ENCODE measurements at regions not wholly inside any gene's neighbourhood (a gene's known extent, or its start where the extent isn't known, plus 50 kb on each side); places are given as distances from the start of the nearest gene placed in this dataset.
A peak's percentile ranks its signal among the peaks of the same experiment; 100 is the strongest.

DNA sequence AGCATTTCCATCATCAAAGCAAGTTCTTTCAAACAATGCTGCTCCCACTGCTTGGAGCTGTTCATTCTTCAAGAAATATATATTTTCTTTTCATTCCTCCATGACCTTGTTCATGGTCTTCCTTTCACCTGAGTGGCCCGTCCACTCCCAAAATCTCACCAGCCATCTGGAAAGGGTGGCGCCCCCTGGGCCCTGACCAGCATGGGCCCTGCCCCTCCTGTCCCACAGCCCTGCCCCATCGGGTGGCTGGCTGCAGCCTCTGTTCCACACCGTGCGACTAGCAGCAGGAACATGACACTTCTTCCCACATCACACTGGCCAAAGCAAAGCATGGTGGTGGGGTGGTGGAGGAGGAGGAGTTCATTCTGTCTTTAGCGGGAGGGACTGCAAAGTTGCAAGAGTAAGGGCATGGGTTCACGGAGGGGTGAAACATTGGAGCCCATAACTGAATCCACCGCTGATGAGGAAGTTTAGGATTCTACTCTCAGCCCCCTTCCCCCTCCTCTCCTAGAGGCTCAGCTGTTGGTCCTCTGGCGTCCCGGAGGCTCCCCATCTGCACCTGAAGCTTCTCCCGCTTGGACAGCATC, 195.2 kb upstream of the SLC24A3 start:
- DNase-seq = no peak
- no peak overlapping the region for H3K27ac Mint-ChIP-seq (ENCODE audit: unreplicated experiment)
- H3K4me3 Mint-ChIP-seq (ENCODE audit: unreplicated experiment) = no peak overlapping the region
- peaks cover 2% of the 10 kb centered on the region for H3K9me3 Mint-ChIP-seq (ENCODE audit: unreplicated experiment)
- H3K4me1 Mint-ChIP-seq (ENCODE audit: low read depth, unreplicated experiment) = peaks cover 10% of the 10 kb centered on the region
- peaks cover 4% of the 10 kb centered on the region for H3K27me3 Mint-ChIP-seq (ENCODE audit: unreplicated experiment)
- TF ChIP-seq, protein P1, sequence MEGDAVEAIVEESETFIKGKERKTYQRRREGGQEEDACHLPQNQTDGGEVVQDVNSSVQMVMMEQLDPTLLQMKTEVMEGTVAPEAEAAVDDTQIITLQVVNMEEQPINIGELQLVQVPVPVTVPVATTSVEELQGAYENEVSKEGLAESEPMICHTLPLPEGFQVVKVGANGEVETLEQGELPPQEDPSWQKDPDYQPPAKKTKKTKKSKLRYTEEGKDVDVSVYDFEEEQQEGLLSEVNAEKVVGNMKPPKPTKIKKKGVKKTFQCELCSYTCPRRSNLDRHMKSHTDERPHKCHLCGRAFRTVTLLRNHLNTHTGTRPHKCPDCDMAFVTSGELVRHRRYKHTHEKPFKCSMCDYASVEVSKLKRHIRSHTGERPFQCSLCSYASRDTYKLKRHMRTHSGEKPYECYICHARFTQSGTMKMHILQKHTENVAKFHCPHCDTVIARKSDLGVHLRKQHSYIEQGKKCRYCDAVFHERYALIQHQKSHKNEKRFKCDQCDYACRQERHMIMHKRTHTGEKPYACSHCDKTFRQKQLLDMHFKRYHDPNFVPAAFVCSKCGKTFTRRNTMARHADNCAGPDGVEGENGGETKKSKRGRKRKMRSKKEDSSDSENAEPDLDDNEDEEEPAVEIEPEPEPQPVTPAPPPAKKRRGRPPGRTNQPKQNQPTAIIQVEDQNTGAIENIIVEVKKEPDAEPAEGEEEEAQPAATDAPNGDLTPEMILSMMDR (IDR thresholded peaks at IDR 0.05; ENCODE audit: partially characterized antibody, unreplicated experiment) = no peak
- no peaks in the 10 kb centered on the region for H3K36me3 Mint-ChIP-seq (ENCODE audit: unreplicated experiment)

GRCh38 chr20:19018881-19019280, 193.6 kb upstream of the SLC24A3 start:
- TF ChIP-seq, protein P1 (IDR thresholded peaks at IDR 0.05; ENCODE audit: partially characterized antibody, unreplicated experiment) = no peak
- H3K27me3 Mint-ChIP-seq (ENCODE audit: unreplicated experiment) = peaks cover 4% of the 10 kb centered on the region
- H3K27ac Mint-ChIP-seq (ENCODE audit: unreplicated experiment) = no peak overlapping the region
- H3K4me1 Mint-ChIP-seq (ENCODE audit: low read depth, unreplicated experiment) = peaks cover 10% of the 10 kb centered on the region
- no peak for DNase-seq
- H3K9me3 Mint-ChIP-seq (ENCODE audit: unreplicated experiment) = peaks cover 2% of the 10 kb centered on the region
- H3K4me3 Mint-ChIP-seq (ENCODE audit: unreplicated experiment) = no peak overlapping the region
- H3K36me3 Mint-ChIP-seq (ENCODE audit: unreplicated experiment) = no peaks in the 10 kb centered on the region

DNA sequence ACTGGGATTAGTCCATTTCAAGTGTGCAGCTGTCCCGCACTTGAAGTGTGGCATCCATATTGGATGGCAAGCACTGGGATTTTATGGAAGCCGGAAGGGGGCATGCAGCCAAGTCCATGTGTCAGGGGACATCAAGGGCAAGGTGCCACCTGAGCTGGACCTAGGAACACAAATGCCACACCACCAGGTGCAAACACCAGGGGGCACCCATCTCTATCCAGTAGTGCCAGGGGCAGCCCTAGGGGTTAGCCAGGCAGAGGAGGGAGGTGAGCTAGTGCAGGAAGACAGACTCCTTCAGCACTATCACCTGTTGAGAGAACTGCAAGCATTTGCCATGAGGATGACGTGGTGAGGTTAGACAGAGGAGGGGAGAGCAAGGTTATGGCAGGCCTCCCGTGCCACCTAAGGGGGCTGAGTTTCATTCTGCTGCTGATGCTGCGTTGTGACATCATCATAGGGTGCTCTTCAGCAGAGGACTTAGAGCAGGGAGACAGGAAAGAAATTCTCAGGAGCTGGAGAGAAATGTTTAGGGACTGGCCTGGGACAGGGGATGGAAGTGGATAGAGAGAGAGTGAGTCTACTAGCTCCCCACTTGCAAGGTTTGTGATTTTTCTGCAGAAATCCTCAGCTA, 192.6 kb upstream of the SLC24A3 start:
- Mint-ChIP-seq H3K9me3 (ENCODE audit: unreplicated experiment) (peaks cover 2% of the 10 kb centered on the region), H3K27ac (ENCODE audit: unreplicated experiment) (no peak overlapping the region), H3K27me3 (ENCODE audit: unreplicated experiment) (peaks cover 4% of the 10 kb centered on the region), H3K4me3 (ENCODE audit: unreplicated experiment) (peak overlapping the region; percentile 49), H3K4me1 (ENCODE audit: low read depth, unreplicated experiment) (peaks cover 10% of the 10 kb centered on the region), H3K36me3 (ENCODE audit: unreplicated experiment) (no peaks in the 10 kb centered on the region)
- DNase-seq = no peak
- TF ChIP-seq, protein P1 (IDR thresholded peaks at IDR 0.05; ENCODE audit: partially characterized antibody, unreplicated experiment) = no peak

- no peak overlapping the region for H3K4me3 Mint-ChIP-seq (ENCODE audit: unreplicated experiment)
- no peak for DNase-seq
- H3K27me3 Mint-ChIP-seq (ENCODE audit: unreplicated experiment) = peaks cover 4% of the 10 kb centered on the region
- TF ChIP-seq, protein P1 (IDR thresholded peaks at IDR 0.05; ENCODE audit: partially characterized antibody, unreplicated experiment) = no peak
- peaks cover 12% of the 10 kb centered on the region for H3K4me1 Mint-ChIP-seq (ENCODE audit: low read depth, unreplicated experiment)
- H3K36me3 Mint-ChIP-seq (ENCODE audit: unreplicated experiment) = no peaks in the 10 kb centered on the region
- peaks cover 2% of the 10 kb centered on the region for H3K9me3 Mint-ChIP-seq (ENCODE audit: unreplicated experiment)
- no peak overlapping the region for H3K27ac Mint-ChIP-seq (ENCODE audit: unreplicated experiment)
These were observed 190.9 kb upstream of the SLC24A3 start for GRCh38 chr20:19021406-19022117.

DNA sequence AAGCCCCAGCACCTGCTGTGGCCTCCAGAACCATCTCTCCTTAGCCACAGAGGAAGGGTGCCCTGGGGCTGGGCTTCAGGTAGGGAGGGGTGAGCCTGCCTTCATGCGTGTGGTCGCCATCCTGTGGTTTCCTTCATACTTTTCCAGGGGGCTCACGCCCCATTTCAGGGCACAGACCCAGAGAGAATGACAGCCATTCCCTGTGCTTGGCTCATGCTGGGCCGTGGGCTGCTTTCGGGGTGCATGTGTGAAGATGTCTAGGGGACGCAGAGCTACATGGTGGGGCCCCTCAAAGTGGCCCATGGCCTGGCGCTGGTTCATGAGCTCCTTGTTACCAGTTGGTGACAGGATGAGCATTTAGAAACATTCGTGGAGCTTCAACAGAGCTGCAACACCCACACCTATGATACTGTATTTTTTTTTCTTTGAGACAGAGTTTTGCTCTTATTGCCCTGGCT, 190.3 kb upstream of the SLC24A3 start:
- TF ChIP-seq, protein P1 (IDR thresholded peaks at IDR 0.05; ENCODE audit: partially characterized antibody, unreplicated experiment) = no peak
- DNase-seq = no peak
- peaks cover 4% of the 10 kb centered on the region for H3K27me3 Mint-ChIP-seq (ENCODE audit: unreplicated experiment)
- H3K36me3 Mint-ChIP-seq (ENCODE audit: unreplicated experiment) = no peaks in the 10 kb centered on the region
- no peak overlapping the region for H3K4me3 Mint-ChIP-seq (ENCODE audit: unreplicated experiment)
- H3K9me3 Mint-ChIP-seq (ENCODE audit: unreplicated experiment) = peaks cover 2% of the 10 kb centered on the region
- peaks cover 12% of the 10 kb centered on the region for H3K4me1 Mint-ChIP-seq (ENCODE audit: low read depth, unreplicated experiment)
- H3K27ac Mint-ChIP-seq (ENCODE audit: unreplicated experiment) = no peak overlapping the region

All from glutamatergic neuron (in vitro differentiated cells).